DOHH2 (cell line): ENCODE measurements at regions not wholly inside any gene's neighbourhood (a gene's known extent, or its start where the extent isn't known, plus 50 kb on each side); places are given as distances from the start of the nearest gene placed in this dataset.

ENCODE experiments used
- H3F3A ChIP-seq: fragments of 200-600 bp; sonication (generic), shearing (Covaris generic); 2 replicates; pipeline ENCODE4 v1.6.0; 2016; ENCODE audit warnings: antibody characterized with exemption, mild to moderate bottlenecking; ENCODE audit not compliant: control insufficient read depth, insufficient read depth
- H3K27ac ChIP-seq: fragments of 200-600 bp; sonication (generic); 2 replicates; pipeline ENCODE4 v1.5.1; 2014; ENCODE audit warnings: low read depth, mild to moderate bottlenecking, low read length, moderate library complexity
- H3K27me3 ChIP-seq: fragments of 200-600 bp; sonication (generic); 2 replicates; pipeline ENCODE4 v1.6.1; 2014; ENCODE audit warnings: mild to moderate bottlenecking, low read length, mixed read lengths; ENCODE audit not compliant: control insufficient read depth
- H3K36me3 ChIP-seq: fragments of 200-600 bp; sonication (generic); 2 replicates; pipeline ENCODE4 v1.6.1; 2014; ENCODE audit warnings: mild to moderate bottlenecking, low read length, moderate library complexity, mixed read lengths; ENCODE audit not compliant: control insufficient read depth
- H3K4me1 ChIP-seq: fragments of 200-600 bp; sonication (generic); 2 replicates; pipeline ENCODE4 v1.6.1; 2014; ENCODE audit warnings: mild to moderate bottlenecking, low read length, mixed read lengths; ENCODE audit not compliant: control insufficient read depth
- H3K4me2 ChIP-seq: fragments of 200-600 bp; sonication (generic); 2 replicates; pipeline ENCODE4 v1.6.0; 2014; ENCODE audit warnings: mild to moderate bottlenecking, low read length, moderate library complexity
- H3K4me3 ChIP-seq: fragments of 200-600 bp; sonication (generic); 2 replicates; pipeline ENCODE4 v1.5.1; 2014; ENCODE audit warnings: mild to moderate bottlenecking, low read length, mixed read lengths
- H3K79me2 ChIP-seq: fragments of 200-600 bp; sonication (generic); 2 replicates; pipeline ENCODE4 v1.6.1; 2014; ENCODE audit warnings: mild to moderate bottlenecking, low read length, mixed read lengths; ENCODE audit not compliant: control insufficient read depth
- H3K9me2 ChIP-seq: fragments of 200-600 bp; sonication (generic); replicated peaks from 2 replicates; pipeline ENCODE4 v1.6.1; 2014; ENCODE audit warnings: mild to moderate bottlenecking, low read length, mixed read lengths; ENCODE audit not compliant: control insufficient read depth
- H3K9me3 ChIP-seq: fragments of 200-600 bp; sonication (generic); 2 replicates; pipeline ENCODE4 v1.6.1; 2014; ENCODE audit warnings: antibody characterized with exemption, low read length, mixed read lengths; ENCODE audit not compliant: control insufficient read depth, insufficient read depth
- H4K20me1 ChIP-seq: fragments of 200-600 bp; sonication (generic); 2 replicates; pipeline ENCODE4 v1.6.0; 2014; ENCODE audit warnings: low read depth, mild to moderate bottlenecking, antibody characterized with exemption, low read length, moderate library complexity; ENCODE audit not compliant: control insufficient read depth, insufficient read depth
- EZH2phosphoT487 ChIP-seq: fragments of 200-600 bp; sonication (generic); IDR thresholded peaks from 2 replicates; pipeline ENCODE4 v1.6.1; 2017; ENCODE audit warnings: borderline replicate concordance, mild to moderate bottlenecking, antibody characterized with exemption, low read length, moderate library complexity, mixed read lengths
- TF ChIP-seq, protein P1 (sequence below): fragments of 200-600 bp; sonication (generic); IDR thresholded peaks from one replicate; pipeline ENCODE4 v1.5.1; 2014; ENCODE audit warnings: antibody characterized with exemption, mild to moderate bottlenecking, low read depth, low read length; ENCODE audit not compliant: poor library complexity, severe bottlenecking

DNA sequence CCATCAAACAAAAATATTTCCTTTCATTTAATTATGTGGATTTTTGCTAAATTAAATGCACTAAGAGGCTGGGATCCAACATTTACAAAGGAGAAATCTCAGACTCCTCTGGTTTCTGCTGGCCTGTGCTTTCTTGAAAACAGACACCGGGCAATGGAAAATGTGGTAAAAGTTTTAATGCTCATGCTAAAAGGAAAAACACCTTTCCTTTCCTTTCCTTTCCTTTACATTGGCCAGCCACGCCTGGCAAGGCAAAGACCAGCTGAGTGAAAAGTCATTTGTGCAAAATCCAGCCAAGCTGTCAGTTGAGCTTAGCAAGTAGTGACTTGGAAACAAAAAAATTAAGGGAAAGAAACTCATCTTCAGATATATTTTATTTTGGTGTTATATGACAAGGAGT is 240.3 kb downstream of the LACC1 start:
- Histone ChIP-seq H3K9me3 (no peaks in the 10 kb centered on the region), H3K36me3 (no peaks in the 10 kb centered on the region), H3K4me3 (no peak overlapping the region), H3K79me2 (no peaks in the 10 kb centered on the region), H3K4me2 (no peak overlapping the region), H3F3A (peaks cover 4% of the 10 kb centered on the region), H3K4me1 (peaks cover 35% of the 10 kb centered on the region), H3K27me3 (no peaks in the 10 kb centered on the region), H3K9me2 (no peaks in the 10 kb centered on the region), H4K20me1 (no peaks in the 10 kb centered on the region), H3K27ac (no peak overlapping the region)
- TF ChIP-seq, protein P1, sequence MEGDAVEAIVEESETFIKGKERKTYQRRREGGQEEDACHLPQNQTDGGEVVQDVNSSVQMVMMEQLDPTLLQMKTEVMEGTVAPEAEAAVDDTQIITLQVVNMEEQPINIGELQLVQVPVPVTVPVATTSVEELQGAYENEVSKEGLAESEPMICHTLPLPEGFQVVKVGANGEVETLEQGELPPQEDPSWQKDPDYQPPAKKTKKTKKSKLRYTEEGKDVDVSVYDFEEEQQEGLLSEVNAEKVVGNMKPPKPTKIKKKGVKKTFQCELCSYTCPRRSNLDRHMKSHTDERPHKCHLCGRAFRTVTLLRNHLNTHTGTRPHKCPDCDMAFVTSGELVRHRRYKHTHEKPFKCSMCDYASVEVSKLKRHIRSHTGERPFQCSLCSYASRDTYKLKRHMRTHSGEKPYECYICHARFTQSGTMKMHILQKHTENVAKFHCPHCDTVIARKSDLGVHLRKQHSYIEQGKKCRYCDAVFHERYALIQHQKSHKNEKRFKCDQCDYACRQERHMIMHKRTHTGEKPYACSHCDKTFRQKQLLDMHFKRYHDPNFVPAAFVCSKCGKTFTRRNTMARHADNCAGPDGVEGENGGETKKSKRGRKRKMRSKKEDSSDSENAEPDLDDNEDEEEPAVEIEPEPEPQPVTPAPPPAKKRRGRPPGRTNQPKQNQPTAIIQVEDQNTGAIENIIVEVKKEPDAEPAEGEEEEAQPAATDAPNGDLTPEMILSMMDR, result no peak
- no peak for TF ChIP-seq EZH2phosphoT487

DNA sequence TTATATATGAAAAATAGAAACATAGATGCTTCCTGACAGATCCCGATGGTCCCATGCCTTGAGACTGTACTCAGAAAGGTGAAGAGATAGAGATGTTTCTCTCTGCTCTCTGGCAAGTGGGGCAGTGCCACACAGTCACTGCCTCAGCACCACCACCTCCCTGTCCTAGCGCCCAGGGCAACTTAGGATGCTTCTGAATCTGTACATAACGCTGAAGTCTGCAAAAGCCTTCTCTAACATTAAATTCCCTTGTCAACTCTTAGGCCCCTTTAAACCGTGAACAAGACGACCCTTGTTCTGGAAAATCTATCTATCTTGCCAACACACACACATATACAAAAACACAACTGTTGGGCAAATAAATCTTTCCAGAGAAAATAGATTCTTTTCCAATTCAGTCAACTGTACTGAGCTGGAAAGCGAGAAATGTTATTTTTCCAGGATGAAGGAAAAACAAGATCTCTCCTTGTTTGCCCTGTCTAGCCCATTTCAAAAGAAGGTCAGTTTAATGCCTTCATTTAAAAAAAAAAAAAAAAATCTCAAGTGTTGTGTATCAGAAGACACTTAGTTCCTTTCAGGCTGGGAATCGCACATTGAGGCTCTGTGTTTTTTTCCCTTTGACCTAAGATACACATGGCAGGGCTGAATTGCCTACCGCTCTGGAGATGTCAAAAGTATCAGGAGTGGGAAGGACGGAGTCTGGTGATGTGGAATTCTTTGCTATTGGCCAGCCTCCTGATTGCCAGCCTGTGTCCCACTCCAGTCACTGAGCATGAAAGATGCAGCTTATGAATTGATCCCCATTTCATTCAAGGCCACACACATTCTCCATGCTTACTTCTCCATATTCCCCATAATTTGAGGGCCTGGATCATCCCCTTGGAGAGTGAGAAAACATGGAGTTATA is 241.4 kb downstream of the LACC1 start:
- Histone ChIP-seq H4K20me1 (no peaks in the 10 kb centered on the region), H3K4me3 (no peak overlapping the region), H3K36me3 (no peaks in the 10 kb centered on the region), H3F3A (peaks cover 4% of the 10 kb centered on the region), H3K27ac (no peak overlapping the region), H3K79me2 (no peaks in the 10 kb centered on the region), H3K4me1 (peaks cover 31% of the 10 kb centered on the region), H3K4me2 (no peak overlapping the region), H3K27me3 (no peaks in the 10 kb centered on the region), H3K9me3 (no peaks in the 10 kb centered on the region), H3K9me2 (no peaks in the 10 kb centered on the region)
- TF ChIP-seq EZH2phosphoT487, result no peak
- TF ChIP-seq, protein P1, result no peak

DNA sequence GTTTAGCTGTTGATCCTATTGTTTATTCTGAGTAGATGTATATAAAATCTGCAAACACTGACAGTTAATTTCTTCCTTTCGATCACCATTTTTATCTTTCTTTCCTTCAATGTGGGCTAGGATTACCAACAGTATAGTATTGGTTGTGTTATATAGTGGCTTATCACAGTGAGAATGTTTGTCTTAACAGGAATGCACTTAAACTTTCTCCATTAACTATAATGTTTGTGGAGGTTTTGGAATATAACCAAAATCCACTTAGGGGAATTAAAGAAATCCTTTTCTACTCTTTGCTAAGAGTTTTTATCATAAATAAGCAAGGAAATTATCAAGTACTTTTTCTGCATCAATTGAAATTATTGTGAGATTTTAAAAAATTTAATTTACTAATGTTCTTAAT is 244.6 kb downstream of the LACC1 start:
- TF ChIP-seq, protein P1, result no peak
- no peak for TF ChIP-seq EZH2phosphoT487
- H3K4me1 ChIP-seq, result no peaks in the 10 kb centered on the region; the same call in 1 of the 2 replicates
- no peaks in the 10 kb centered on the region for H4K20me1 ChIP-seq

More for the DNA sequence above, 244.6 kb downstream of the LACC1 start:
- Histone ChIP-seq H3K79me2 (no peaks in the 10 kb centered on the region), H3K4me2 (no peak overlapping the region), H3K36me3 (no peaks in the 10 kb centered on the region), H3K27ac (no peak overlapping the region), H3K27me3 (no peaks in the 10 kb centered on the region), H3K9me3 (no peaks in the 10 kb centered on the region), H3F3A (no peaks in the 10 kb centered on the region), H3K9me2 (no peaks in the 10 kb centered on the region), H3K4me3 (no peak overlapping the region)
